Activated CD8-positive, alpha-beta T cell treated with anti-CD3 and anti-CD28 coated beads for 36 hours (primary cell): ENCODE measurements at regions not wholly inside any gene's neighbourhood (a gene's known extent, or its start where the extent isn't known, plus 50 kb on each side); places are given as distances from the start of the nearest gene placed in this dataset.

ENCODE experiments used
- ATAC-seq: fragments of 200-7000 bp; cut with Tn5 transposase; one replicate; pipeline ENCODE4 v1.10.0; 2021; ENCODE audit warnings: mild to moderate bottlenecking, moderate library complexity
- CTCF ChIA-PET: fragments of 350-600 bp; sonication (Branson Sonifier 250); formaldehyde crosslinking; loops from one replicate; lab custom pipeline; 2021; ENCODE audit warnings: antibody characterized with exemption; lab: Charles Lee
- POLR2A ChIA-PET: fragments of 350-600 bp; sonication (Branson Sonifier 250); formaldehyde crosslinking; loops from one replicate; lab custom pipeline; 2021; ENCODE audit warnings: antibody characterized with exemption; lab: Charles Lee
- DNase-seq: peaks from one replicate; pipeline ENCODE4 v3.0.0-alpha.2; 2020
- H3K27ac Mint-ChIP-seq: one replicate; pipeline ENCODE4 v1.8.0; 2021; ENCODE audit warnings: mild to moderate bottlenecking, mixed read lengths
- H3K27me3 Mint-ChIP-seq: one replicate; pipeline ENCODE4 v1.8.0; 2021; ENCODE audit warnings: mixed read lengths
- H3K36me3 Mint-ChIP-seq: one replicate; pipeline ENCODE4 v1.8.0; 2021; ENCODE audit warnings: low read depth, mixed read lengths
- H3K4me1 Mint-ChIP-seq: one replicate; pipeline ENCODE4 v1.8.0; 2021; ENCODE audit warnings: low read depth, mixed read lengths
- H3K4me3 Mint-ChIP-seq: one replicate; pipeline ENCODE4 v1.8.0; 2021; ENCODE audit warnings: mild to moderate bottlenecking, moderate library complexity, mixed read lengths
- H3K9me3 Mint-ChIP-seq: one replicate; pipeline ENCODE4 v1.8.0; 2021; ENCODE audit warnings: mixed read lengths
- intact Hi-C: fragments of 100-400 bp; cut with micrococcal nuclease; formaldehyde crosslinking; loops from one replicate; pipeline ENCODE4 v1.10.0; 2022
- TF ChIP-seq, protein P1 (sequence below): fragments of 200-600 bp; IDR thresholded peaks from one replicate; pipeline ENCODE4 v1.8.0; 2022; ENCODE audit warnings: antibody characterized with exemption, mild to moderate bottlenecking

- Mint-ChIP-seq H3K27ac (no peak overlapping the region), H3K4me1 (peaks cover 2% of the 10 kb centered on the region), H3K9me3 (peaks cover 1% of the 10 kb centered on the region), H3K27me3 (no peaks in the 10 kb centered on the region), H3K4me3 (no peak overlapping the region), H3K36me3 (no peaks in the 10 kb centered on the region)
- TF ChIP-seq, protein P1, sequence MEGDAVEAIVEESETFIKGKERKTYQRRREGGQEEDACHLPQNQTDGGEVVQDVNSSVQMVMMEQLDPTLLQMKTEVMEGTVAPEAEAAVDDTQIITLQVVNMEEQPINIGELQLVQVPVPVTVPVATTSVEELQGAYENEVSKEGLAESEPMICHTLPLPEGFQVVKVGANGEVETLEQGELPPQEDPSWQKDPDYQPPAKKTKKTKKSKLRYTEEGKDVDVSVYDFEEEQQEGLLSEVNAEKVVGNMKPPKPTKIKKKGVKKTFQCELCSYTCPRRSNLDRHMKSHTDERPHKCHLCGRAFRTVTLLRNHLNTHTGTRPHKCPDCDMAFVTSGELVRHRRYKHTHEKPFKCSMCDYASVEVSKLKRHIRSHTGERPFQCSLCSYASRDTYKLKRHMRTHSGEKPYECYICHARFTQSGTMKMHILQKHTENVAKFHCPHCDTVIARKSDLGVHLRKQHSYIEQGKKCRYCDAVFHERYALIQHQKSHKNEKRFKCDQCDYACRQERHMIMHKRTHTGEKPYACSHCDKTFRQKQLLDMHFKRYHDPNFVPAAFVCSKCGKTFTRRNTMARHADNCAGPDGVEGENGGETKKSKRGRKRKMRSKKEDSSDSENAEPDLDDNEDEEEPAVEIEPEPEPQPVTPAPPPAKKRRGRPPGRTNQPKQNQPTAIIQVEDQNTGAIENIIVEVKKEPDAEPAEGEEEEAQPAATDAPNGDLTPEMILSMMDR, result no peak
- DNase-seq (no peak), ATAC-seq (no peak)
- ChIA-PET POLR2A (no interaction called here), CTCF (no interaction called here)
- intact Hi-C loops, result no loop called here
These were observed 567.3 kb upstream of the KCNMB2 start for GRCh38 chr3:177968891-177969290.

GRCh38 chr3:177973241-177973840, 562.9 kb upstream of the KCNMB2 start:
- peaks cover 2% of the 10 kb centered on the region for H3K4me1 Mint-ChIP-seq
- ATAC-seq (no peak), DNase-seq (no peak)
- POLR2A ChIA-PET, result no interaction called here
- CTCF ChIA-PET, result interaction anchor here (0.7 kb wide), 1 partner anchor 294 kb away, joined by 3 read pairs; no protein-coding TSS in a partner anchor
- no peaks in the 10 kb centered on the region for H3K36me3 Mint-ChIP-seq
- H3K27ac Mint-ChIP-seq, result no peak overlapping the region
- TF ChIP-seq, protein P1, result no peak
- no peaks in the 10 kb centered on the region for H3K27me3 Mint-ChIP-seq
- peaks cover 1% of the 10 kb centered on the region for H3K9me3 Mint-ChIP-seq
- no peak overlapping the region for H3K4me3 Mint-ChIP-seq
- intact Hi-C loops, result no loop called here

- Mint-ChIP-seq H3K4me3 (no peak overlapping the region), H3K27ac (no peak overlapping the region), H3K4me1 (peaks cover 2% of the 10 kb centered on the region), H3K27me3 (no peaks in the 10 kb centered on the region), H3K36me3 (no peaks in the 10 kb centered on the region), H3K9me3 (no peaks in the 10 kb centered on the region)
- TF ChIP-seq, protein P1, result no peak
- ChIA-PET CTCF (no interaction called here), POLR2A (no interaction called here)
- DNase-seq (no peak), ATAC-seq (no peak)
- intact Hi-C loops, result no loop called here
These were observed 560.0 kb upstream of the KCNMB2 start for GRCh38 chr3:177976241-177976640.

DNA sequence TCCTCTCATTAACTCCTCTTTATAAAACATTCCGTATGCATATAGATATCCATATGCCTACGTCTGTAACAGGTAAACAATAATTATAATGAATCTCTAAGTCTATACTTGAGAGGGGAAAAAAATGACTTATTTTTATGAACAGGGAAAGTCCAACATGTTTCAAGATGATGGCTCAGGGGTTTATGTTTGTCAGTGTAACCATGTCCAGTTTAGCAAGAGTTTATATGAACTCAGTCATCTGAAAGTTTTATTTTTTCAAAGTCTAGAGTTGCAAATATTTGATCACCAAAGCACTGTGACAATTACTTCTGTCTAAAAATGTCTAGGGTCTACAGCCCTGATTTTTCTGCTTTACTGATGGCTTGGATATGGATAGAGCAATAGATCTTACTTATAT, 559.4 kb upstream of the KCNMB2 start:
- H3K9me3 Mint-ChIP-seq, result no peaks in the 10 kb centered on the region
- ChIA-PET POLR2A (no interaction called here), CTCF (no interaction called here)
- peaks cover 7% of the 10 kb centered on the region for H3K4me1 Mint-ChIP-seq
- ATAC-seq (no peak), DNase-seq (no peak)
- no peak overlapping the region for H3K27ac Mint-ChIP-seq
- H3K36me3 Mint-ChIP-seq, result no peaks in the 10 kb centered on the region
- intact Hi-C loops, result no loop called here
- no peak overlapping the region for H3K4me3 Mint-ChIP-seq
- TF ChIP-seq, protein P1, result no peak
- H3K27me3 Mint-ChIP-seq, result no peaks in the 10 kb centered on the region

GRCh38 chr3:177977381-177978158, 558.7 kb upstream of the KCNMB2 start:
- ChIA-PET CTCF (no interaction called here), POLR2A (no interaction called here)
- Mint-ChIP-seq H3K9me3 (no peaks in the 10 kb centered on the region), H3K27ac (no peak overlapping the region), H3K36me3 (no peaks in the 10 kb centered on the region), H3K27me3 (no peaks in the 10 kb centered on the region), H3K4me1 (peaks cover 13% of the 10 kb centered on the region), H3K4me3 (no peak overlapping the region)
- DNase-seq (no peak), ATAC-seq (no peak)
- intact Hi-C loops, result no loop called here
- TF ChIP-seq, protein P1, result no peak
